Stomach (tissue), 4 donors: ENCODE measurements at regions not wholly inside any gene's neighbourhood (a gene's known extent, or its start where the extent isn't known, plus 50 kb on each side); places are given as distances from the start of the nearest gene placed in this dataset.

Experiments used
- POLR2A ChIP-seq, 4 donors: fragments of 450-650 bp; IDR thresholded peaks; one replicate each; pipeline ENCODE4 v1.6.1; 2016; ENCODE audit warnings: antibody characterized with exemption in 4 of 4, control low read depth in 2 of 4, mild to moderate bottlenecking in 1 of 4, moderate library complexity in 1 of 4
- TF ChIP-seq, protein P1 (sequence below), 7 experiments: fragments of 450-650 bp in 4 of 7; fragments of 200-600 bp in 3 of 7; sonication (generic) in 3 of 7; IDR thresholded peaks; one replicate each; pipeline ENCODE4 v1.5.1; 2016 to 2019; ENCODE audit warnings: antibody characterized with exemption in 7 of 7, control low read depth in 2 of 7, mild to moderate bottlenecking in 1 of 7

DNA sequence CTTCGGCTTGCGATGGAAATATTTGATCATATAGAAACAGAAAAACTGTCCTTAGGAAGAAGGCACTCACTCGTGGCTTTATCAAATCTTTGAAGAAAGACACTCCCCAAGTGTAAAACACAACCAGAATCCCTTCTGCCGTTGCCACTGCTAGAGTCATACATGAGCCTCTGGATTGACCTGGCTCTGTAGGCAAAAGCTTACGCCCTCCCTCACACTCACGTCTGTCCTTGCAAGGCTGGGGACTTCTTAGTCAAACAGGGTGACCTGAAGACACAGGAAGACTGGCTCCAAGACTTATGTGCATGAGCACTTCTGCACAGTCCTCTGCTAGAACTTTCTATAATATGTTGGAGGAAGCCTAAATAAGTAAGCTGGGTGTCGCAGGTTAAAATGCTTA, 135.4 kb upstream of the MDFIC start:
- TF ChIP-seq, protein P1, sequence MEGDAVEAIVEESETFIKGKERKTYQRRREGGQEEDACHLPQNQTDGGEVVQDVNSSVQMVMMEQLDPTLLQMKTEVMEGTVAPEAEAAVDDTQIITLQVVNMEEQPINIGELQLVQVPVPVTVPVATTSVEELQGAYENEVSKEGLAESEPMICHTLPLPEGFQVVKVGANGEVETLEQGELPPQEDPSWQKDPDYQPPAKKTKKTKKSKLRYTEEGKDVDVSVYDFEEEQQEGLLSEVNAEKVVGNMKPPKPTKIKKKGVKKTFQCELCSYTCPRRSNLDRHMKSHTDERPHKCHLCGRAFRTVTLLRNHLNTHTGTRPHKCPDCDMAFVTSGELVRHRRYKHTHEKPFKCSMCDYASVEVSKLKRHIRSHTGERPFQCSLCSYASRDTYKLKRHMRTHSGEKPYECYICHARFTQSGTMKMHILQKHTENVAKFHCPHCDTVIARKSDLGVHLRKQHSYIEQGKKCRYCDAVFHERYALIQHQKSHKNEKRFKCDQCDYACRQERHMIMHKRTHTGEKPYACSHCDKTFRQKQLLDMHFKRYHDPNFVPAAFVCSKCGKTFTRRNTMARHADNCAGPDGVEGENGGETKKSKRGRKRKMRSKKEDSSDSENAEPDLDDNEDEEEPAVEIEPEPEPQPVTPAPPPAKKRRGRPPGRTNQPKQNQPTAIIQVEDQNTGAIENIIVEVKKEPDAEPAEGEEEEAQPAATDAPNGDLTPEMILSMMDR (IDR thresholded peaks at IDR 0.05): no peak
- no peak for TF ChIP-seq POLR2A (IDR thresholded peaks at IDR 0.05)
